ENCODE measurements at regions not wholly inside any gene's neighbourhood (a gene's known extent, or its start where the extent isn't known, plus 50 kb on each side); places are given as distances from the start of the nearest gene placed in this dataset.
A peak's percentile ranks its signal among the peaks of the same experiment; 100 is the strongest.

GRCh38 chr2:83742117-83742782, 716.8 kb downstream of the SUCLG1 start:
- Histone ChIP-seq H3K4me3 (no peak overlapping the region), H3K27ac (no peak overlapping the region), H3K4me1 (no peaks in the 10 kb centered on the region), H3K36me3 (no peaks in the 10 kb centered on the region), H3K27me3 (no peaks in the 10 kb centered on the region), H3K9me3 (peaks cover 0 to 23% of the 10 kb centered on the region in 2 donors)
- intact Hi-C loops (cut with DNase I), result no loop called here
- DNase-seq (peak in 2 of 4 donors; percentile 41 to 54), ATAC-seq (no peak)
- TF ChIP-seq, protein P1, sequence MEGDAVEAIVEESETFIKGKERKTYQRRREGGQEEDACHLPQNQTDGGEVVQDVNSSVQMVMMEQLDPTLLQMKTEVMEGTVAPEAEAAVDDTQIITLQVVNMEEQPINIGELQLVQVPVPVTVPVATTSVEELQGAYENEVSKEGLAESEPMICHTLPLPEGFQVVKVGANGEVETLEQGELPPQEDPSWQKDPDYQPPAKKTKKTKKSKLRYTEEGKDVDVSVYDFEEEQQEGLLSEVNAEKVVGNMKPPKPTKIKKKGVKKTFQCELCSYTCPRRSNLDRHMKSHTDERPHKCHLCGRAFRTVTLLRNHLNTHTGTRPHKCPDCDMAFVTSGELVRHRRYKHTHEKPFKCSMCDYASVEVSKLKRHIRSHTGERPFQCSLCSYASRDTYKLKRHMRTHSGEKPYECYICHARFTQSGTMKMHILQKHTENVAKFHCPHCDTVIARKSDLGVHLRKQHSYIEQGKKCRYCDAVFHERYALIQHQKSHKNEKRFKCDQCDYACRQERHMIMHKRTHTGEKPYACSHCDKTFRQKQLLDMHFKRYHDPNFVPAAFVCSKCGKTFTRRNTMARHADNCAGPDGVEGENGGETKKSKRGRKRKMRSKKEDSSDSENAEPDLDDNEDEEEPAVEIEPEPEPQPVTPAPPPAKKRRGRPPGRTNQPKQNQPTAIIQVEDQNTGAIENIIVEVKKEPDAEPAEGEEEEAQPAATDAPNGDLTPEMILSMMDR (IDR thresholded peaks at IDR 0.05), result no peak

GRCh38 chr2:83730223-83730622, 728.9 kb downstream of the SUCLG1 start:
- no peaks in the 10 kb centered on the region for H3K36me3 ChIP-seq
- no peak overlapping the region for H3K27ac ChIP-seq
- no peak for ATAC-seq
- H3K4me3 ChIP-seq, result no peak overlapping the region
- intact Hi-C loops (cut with DNase I), result no loop called here
- H3K27me3 ChIP-seq, result no peaks in the 10 kb centered on the region
- no peaks in the 10 kb centered on the region for H3K4me1 ChIP-seq
- peaks cover 0 to 2% of the 10 kb centered on the region in 2 donors for H3K9me3 ChIP-seq
- no peak for DNase-seq
- TF ChIP-seq, protein P1 (IDR thresholded peaks at IDR 0.05), result no peak

DNA sequence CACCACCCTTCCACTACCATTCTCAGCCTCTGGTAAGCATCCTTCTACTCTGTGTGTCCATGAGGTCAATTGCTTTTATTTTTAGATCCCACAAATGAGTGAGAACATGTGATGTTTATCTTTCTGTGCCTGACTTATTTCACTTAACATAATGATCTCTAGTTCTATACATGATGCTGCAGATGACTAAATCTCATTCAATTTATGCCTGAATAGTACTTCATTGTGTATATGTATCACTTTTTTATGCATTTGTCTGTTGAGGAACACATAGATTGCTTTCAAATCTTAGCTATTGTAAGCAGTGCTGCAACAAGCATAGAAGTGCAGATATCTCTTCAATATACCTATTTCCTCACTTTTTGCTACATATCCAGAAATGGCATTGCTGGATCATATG, 733.3 kb downstream of the SUCLG1 start:
- TF ChIP-seq, protein P1 (IDR thresholded peaks at IDR 0.05), result no peak
- Histone ChIP-seq H3K4me3 (no peak overlapping the region), H3K4me1 (no peaks in the 10 kb centered on the region), H3K27me3 (no peaks in the 10 kb centered on the region), H3K9me3 (peaks cover 0 to 2% of the 10 kb centered on the region in 2 donors), H3K27ac (no peak overlapping the region), H3K36me3 (no peaks in the 10 kb centered on the region)
- intact Hi-C loops (cut with DNase I), result no loop called here
- ATAC-seq (no peak), DNase-seq (no peak)

GRCh38 chr2:83705146-83705545, 753.9 kb downstream of the SUCLG1 start:
- intact Hi-C loops (cut with DNase I), result no loop called here
- Histone ChIP-seq H3K36me3 (no peaks in the 10 kb centered on the region), H3K27me3 (no peaks in the 10 kb centered on the region), H3K4me1 (no peaks in the 10 kb centered on the region), H3K27ac (no peak overlapping the region), H3K9me3 (peaks cover 0 to 5% of the 10 kb centered on the region in 2 donors), H3K4me3 (no peak overlapping the region)
- no peak for ATAC-seq
- no peak for DNase-seq
- TF ChIP-seq, protein P1 (IDR thresholded peaks at IDR 0.05), result no peak

DNA sequence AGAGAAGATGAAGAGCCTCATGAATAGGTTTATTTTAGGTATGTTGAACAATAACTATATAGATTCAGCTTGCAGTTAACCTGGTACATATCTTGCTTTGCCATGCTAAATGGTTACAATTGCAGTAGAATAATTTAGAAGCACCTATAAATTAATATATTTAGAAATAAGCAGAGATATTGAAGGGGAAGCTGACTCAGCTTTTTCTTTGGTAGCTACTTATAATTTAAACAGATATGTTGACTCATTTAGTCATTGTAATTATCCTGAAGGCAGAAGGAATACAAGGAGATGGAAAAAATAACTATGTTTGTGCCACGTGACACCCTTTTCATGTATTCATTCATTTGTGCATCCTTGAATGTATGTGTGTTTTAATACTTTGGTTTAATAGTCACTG, 755.5 kb downstream of the SUCLG1 start:
- Histone ChIP-seq H3K4me1 (no peaks in the 10 kb centered on the region), H3K4me3 (no peak overlapping the region), H3K27me3 (no peaks in the 10 kb centered on the region), H3K9me3 (peaks cover 0 to 5% of the 10 kb centered on the region in 2 donors), H3K36me3 (no peaks in the 10 kb centered on the region), H3K27ac (no peak overlapping the region)
- TF ChIP-seq, protein P1 (IDR thresholded peaks at IDR 0.05), result no peak
- intact Hi-C loops (cut with DNase I), result no loop called here
- DNase-seq (no peak), ATAC-seq (no peak)

Data from left lung (tissue), 4 donors.